EH (cell line): ENCODE measurements at regions not wholly inside any gene's neighbourhood (a gene's known extent, or its start where the extent isn't known, plus 50 kb on each side); places are given as distances from the start of the nearest gene placed in this dataset.

ENCODE experiments used
- DNase-seq: peaks from one replicate; pipeline ENCODE4 v3.0.0-alpha.2; 2015; ENCODE audit warnings: low read depth

DNA sequence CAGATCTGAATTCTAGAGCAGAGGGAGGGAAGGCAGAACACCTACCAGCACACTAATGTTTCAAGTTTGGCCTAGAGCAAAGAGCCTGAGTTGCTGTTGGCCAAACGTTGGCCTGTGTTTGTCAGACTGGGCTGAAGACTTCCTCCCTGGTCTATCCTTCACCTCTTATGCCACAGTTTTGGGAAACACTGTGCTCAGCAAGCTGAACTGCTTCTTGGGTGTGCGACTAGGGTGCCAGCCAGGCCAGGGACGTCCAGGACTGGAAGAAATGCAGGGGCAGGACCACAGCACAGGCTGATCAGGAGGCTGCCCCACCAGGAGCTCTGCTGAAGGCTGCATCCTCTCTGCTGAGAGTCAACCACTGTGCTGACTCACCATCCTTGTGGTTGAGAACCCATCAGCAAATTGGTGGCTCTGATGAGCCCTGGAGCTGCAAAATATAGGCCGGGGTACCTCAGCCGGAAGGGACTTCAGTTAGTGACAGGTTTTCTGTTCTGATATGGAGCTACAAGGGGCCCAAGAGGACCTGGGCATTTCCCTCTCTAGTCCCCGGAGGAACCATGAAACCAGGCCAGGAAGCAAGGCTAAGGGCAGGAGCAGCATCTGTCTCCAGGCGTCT lies 131.6 kb upstream of the RASGRP1 start:
- peak; percentile 78 for DNase-seq

DNA sequence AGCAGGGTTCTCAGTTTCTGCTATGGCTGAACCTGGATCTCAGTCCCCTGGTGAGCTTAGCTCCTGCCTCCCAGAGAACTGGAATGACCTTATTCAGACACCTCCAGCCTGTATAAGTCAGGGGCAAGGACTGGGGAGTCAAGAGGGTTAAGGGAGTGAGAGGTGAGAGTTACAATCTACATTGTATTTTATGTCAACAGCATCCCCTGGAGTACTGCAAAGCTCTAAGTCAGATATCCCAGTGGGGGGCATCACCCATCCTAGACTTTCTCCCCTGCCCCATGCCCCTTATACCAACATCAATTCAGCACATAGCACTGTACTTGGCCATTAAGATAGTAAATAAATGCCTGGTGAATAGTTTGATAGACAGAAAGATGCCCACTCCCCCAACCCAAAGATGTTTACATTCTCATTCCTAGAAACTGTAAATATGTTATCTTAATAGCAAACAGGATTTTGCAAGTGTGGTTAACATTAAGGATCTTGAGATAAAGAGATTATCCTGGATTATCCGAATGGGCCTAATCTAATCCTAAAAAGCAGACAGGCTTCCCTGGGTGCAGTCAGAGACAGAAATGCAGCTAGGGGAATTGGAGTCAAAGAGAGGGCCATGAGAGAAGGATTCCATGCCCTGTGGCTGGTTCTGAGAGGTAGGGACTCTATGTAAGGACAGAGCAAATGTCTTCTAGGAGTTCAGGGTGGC lies 132.3 kb upstream of the RASGRP1 start:
- no peak for DNase-seq

DNA sequence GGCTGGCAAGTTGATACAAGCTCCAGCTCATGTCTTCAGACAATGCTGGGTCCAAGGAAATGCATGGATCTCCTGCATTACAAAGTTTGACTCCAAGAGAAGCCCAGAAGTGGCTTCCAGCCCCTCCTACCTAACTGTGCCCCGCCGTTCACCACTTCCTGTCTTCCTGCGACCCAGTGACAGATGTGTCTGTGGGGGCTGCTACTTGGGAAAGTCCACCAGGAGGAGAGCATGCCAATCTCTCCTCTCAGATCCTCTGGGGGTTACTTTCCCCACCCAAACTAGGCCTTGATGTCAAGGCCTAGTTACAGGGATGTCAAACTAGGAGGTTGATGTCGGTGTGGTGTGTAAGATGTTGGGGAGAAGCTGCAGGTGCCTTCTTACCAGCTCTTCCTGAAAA lies 133.6 kb upstream of the RASGRP1 start:
- DNase-seq: no peak

GRCh38 chr15:38699633-38700230 lies 135.1 kb upstream of the RASGRP1 start:
- DNase-seq: peak; percentile 73

DNA sequence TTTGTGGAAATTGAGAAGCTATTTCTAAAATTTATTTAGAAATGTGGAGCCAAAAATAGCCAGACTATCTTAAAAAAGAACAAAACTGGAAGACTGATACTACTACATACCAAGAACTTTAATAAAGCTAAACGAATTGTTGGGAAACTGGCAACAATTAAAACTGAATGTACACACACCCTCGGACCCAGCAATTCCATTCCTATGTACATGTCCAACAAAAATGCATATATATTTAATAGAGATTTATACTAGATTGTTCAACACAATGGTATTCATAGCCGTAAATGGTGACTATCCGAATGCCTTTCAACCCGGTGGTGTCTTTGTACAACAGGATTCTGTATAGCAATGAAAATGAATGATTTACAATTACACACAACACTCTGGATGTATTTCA lies 136.5 kb upstream of the RASGRP1 start:
- DNase-seq: peak; percentile 59

GRCh38 chr15:38702178-38702912 lies 137.7 kb upstream of the RASGRP1 start:
- no peak for DNase-seq

- peak; percentile 43 for DNase-seq
Measured at GRCh38 chr15:38705436-38706219, 141.0 kb upstream of the RASGRP1 start.

- no peak for DNase-seq
Measured at GRCh38 chr15:38706956-38707355, 142.3 kb upstream of the RASGRP1 start.

DNA sequence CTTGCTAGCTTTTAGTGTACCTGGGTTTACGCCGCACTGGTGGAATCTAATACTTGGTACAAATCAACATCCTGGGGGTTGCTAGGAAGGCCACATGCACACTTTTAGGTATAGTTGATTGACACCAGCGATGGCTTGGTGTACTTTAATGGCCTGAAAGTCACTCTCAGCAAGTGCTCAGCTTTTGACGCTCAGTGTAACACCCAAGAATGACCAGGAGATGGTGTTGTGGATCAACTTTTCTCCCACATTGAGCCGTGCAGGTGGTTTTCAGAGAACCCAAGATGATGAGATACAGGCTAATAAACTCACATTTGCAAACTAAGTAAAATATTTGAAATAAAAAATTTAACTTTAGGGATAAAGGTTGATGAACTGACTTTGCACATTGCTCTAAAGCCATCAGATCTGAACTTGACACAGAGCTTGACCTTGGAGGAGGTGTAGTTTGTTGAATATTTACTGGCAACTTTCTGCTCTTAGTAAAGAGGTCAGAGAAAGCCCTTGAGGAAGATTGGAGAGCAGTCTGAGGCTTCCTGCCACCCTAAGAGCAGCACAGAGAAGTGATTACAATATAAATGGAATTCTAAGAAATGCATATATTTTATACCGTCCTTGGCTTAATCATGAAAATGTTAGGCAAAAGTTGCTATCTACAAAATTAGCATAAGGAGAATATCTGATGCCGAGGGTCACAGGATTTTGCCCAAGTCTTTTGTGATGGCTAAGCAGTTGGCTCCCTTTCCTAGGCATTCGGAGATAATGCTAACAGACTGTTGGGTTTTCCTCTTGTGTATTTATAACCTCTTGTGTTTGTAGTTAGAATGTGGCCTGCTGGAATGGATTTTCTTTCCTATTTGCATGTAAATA lies 143.4 kb upstream of the RASGRP1 start:
- peak; percentile 82 for DNase-seq

DNA sequence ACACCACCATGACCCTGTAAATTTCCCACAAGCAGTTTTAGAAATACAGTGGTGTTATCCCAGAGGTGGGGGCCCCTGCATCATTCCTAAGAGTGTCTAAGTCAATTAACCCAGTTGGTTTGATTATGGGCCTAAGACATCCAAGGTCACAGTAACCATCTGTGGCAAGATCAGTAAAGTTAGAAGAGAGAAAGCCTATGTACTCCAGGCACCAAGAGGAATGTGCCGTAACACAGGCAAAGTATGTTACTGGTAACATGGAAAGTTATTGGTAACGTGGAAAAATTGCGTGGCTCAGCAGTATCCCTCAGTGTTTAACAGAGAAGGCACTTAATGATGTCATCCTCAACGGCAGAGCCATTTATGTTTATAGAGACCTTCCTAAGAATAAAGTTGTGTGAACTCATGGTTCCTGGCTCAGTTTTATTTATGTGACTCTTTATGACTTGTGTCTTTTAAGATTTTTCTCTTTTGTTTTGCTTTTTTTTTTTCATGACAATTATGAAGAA lies 144.1 kb upstream of the RASGRP1 start:
- DNase-seq: peak; percentile 67

DNA sequence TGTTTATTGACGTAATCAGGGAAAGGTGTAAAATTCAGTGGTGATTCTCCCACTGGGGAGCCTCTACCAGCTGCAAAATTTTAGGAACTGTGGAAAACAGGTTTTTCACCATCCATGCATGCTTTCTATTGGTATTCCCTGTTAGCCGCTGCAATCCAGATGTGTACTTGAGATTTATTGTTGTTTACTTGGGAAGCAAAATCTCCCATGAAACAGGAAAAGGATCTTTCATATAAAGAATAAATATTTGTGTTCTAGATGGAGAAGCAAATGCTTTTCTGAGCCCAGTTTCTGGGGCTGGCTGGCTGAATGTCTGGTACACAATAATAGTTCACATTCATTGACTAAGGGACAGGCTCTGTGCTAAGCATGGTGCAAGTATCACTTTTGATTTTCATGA lies 144.6 kb upstream of the RASGRP1 start:
- DNase-seq: no peak

- peak; percentile 99 for DNase-seq
Measured at GRCh38 chr15:38714309-38715072, 149.9 kb upstream of the RASGRP1 start.

DNA sequence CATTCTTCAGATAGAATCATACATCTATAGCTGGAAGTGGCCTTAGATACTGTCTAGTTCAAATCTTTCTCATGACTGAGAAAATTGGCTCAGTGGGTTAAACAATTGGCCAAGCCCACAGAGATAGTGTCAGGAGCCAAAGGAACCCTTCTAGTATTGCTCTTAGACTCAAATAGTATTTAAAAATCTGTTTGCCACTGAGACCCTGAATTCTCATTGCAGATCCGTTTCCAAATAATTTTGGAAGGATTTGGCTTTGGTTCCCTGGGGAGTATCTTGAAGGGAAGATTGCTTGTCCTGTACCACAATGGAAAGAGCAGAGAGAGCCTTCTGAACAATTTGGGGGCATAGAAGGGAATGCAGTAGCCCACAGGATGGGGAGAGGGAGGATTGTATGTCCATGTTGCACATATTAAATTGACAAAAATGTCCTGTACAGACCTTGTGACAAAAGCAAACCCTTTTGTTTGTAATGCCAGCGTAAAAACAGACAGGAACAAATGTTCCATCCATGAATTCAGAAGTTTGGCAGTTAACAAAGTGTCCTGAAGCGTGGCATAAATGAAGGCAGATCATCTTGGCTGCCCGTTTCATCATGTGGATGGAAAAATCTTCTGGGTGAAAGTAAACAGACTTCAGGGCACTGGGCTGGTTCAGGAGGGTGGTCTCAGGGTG lies 156.4 kb upstream of the RASGRP1 start:
- no peak for DNase-seq

GRCh38 chr15:38721568-38721945 lies 156.9 kb upstream of the RASGRP1 start:
- peak; percentile 83 for DNase-seq

DNA sequence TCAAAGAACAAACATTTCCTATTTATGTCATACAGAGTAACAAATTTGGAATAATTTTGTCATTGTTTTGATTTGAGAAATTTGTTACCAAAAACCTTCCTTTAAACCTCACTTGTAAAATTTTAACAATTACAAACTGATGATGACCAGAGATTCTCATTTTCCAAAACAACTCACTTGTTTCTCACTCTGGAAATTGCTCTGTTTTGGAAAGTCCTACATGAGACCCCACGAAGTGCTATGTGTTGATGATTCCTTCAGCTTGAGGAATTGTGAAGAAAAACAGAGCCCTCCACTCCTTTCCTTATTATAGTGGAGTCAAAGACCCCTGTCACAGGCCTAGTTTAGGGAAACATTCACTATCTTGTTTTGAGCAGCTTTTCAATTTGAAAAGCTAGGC lies 157.6 kb upstream of the RASGRP1 start:
- no peak for DNase-seq

DNA sequence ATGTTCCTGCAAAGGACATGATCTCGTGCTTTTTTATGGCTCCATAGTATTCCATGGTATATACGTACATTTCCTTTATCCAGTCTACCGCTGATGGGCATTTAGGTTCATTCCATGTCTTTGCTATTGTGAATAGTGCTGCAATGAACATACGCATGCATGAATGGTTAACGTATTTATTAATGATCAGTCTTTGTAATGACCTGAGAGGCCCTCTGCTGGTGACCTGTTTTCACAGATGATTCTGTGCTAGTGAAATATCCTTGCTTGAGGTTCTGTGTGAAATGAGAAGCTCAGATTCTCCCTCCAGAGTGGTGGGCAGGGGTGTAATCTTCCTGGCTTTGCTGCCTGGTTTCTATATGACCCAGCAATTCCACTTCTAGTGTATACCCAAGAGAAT lies 160.2 kb upstream of the RASGRP1 start:
- no peak for DNase-seq

DNA sequence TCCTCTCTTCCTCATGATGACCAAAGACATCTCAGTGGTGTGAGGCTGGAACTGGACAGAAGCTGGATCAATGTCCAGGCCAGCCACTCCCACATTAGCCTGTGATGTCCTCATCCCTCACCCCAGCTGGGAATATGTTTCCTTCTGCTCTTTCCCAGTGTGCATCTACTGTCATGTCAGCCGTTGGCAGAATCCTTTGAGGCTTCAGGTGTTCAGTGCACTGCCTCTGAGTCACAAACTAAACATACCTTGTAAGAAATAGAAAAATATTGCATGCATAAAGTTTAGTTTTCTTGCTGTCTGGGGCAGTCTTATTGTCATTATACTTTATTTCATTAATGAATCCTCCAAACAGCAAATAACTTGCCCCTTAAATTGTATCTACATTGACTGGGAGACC lies 161.6 kb upstream of the RASGRP1 start:
- DNase-seq: no peak

GRCh38 chr15:38733331-38733730 lies 168.7 kb upstream of the RASGRP1 start:
- peak; percentile 55 for DNase-seq

DNA sequence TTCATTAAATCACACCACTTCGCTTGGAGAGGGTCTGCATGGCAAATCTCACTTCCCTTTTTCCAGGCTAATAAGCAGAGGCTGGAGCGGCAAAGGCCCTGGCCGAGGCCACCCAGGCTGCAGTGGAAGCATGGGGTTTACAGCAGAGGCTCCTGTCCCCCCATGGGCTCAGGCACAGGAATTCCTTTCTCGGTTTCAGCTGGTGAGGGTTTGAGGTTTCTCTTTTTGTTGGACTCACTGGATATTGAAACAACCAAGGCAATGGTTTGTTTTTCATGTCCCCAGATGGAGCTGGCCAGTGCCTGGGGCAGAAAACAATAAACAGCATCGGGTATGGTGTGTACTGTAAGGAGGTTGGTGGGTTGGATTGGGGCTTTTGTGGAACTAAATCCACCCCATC lies 175.6 kb upstream of the RASGRP1 start:
- DNase-seq: peak; percentile 15

GRCh38 chr15:38743147-38743546 lies 178.5 kb upstream of the RASGRP1 start:
- DNase-seq: no peak
